Astrocyte (in vitro differentiated cells and primary cell): ENCODE measurements at regions not wholly inside any gene's neighbourhood (a gene's known extent, or its start where the extent isn't known, plus 50 kb on each side); places are given as distances from the start of the nearest gene placed in this dataset.

Experiments
- DNase-seq: peaks from one replicate; pipeline ENCODE4 v3.0.0-alpha.2; 2010; ENCODE audit warnings: low read depth
- FAIRE-seq: peaks from 2 replicates; lab custom pipeline; 2011; peaks lifted over from hg19 to GRCh38; lab: Jason Lieb, UNC
- H2AFZ ChIP-seq: 2 replicates; pipeline ENCODE4 v1.6.0; 2012; ENCODE audit warnings: low read depth, low read length, inconsistent platforms
- H3K27ac ChIP-seq: 2 replicates; pipeline ENCODE4 v1.5.1; 2011; ENCODE audit warnings: low read depth, low read length, inconsistent platforms
- H3K27me3 ChIP-seq: 2 replicates; pipeline ENCODE4 v1.6.0; 2011; ENCODE audit warnings: low read length, inconsistent platforms; ENCODE audit not compliant: insufficient read depth
- H3K36me3 ChIP-seq: 2 replicates; pipeline ENCODE4 v1.5.1; 2011; ENCODE audit warnings: low read length, inconsistent platforms; ENCODE audit not compliant: insufficient read depth
- H3K4me1 ChIP-seq: 2 replicates; pipeline ENCODE4 v1.5.1; 2011; ENCODE audit warnings: low read length, inconsistent platforms; ENCODE audit not compliant: insufficient read depth
- H3K4me2 ChIP-seq: 2 replicates; pipeline ENCODE4 v1.6.0; 2012; ENCODE audit warnings: low read length, inconsistent platforms
- H3K4me3 ChIP-seq: 2 replicates; pipeline ENCODE4 v1.5.1; 2011; ENCODE audit warnings: low read depth, mild to moderate bottlenecking, low read length, inconsistent platforms; ENCODE audit not compliant: insufficient read depth
- H3K79me2 ChIP-seq: 2 replicates; pipeline ENCODE4 v1.6.0; 2012; ENCODE audit warnings: mild to moderate bottlenecking, low read length, inconsistent platforms; ENCODE audit not compliant: insufficient read depth
- H3K9ac ChIP-seq: 2 replicates; pipeline ENCODE4 v1.6.0; 2012; ENCODE audit warnings: mild to moderate bottlenecking, low read length, inconsistent platforms
- H3K9me3 ChIP-seq: 2 replicates; pipeline ENCODE4 v1.5.1; 2012; ENCODE audit warnings: low read depth, mild to moderate bottlenecking, low read length, inconsistent platforms; ENCODE audit not compliant: insufficient read depth
- H4K20me1 ChIP-seq: 2 replicates; pipeline ENCODE4 v1.6.0; 2012; ENCODE audit warnings: low read length, inconsistent platforms; ENCODE audit not compliant: insufficient read depth
- H3K27ac Mint-ChIP-seq: one replicate; pipeline ENCODE4 v1.8.0; 2021; ENCODE audit warnings: mild to moderate bottlenecking, mixed read lengths; ENCODE audit not compliant: unreplicated experiment
- H3K27me3 Mint-ChIP-seq: one replicate; pipeline ENCODE4 v1.8.0; 2021; ENCODE audit warnings: low read depth, mixed read lengths; ENCODE audit not compliant: unreplicated experiment
- H3K36me3 Mint-ChIP-seq: one replicate; pipeline ENCODE4 v1.8.0; 2021; ENCODE audit warnings: low read depth, mixed read lengths; ENCODE audit not compliant: unreplicated experiment
- H3K4me1 Mint-ChIP-seq: one replicate; pipeline ENCODE4 v1.8.0; 2021; ENCODE audit warnings: low read depth, mixed read lengths; ENCODE audit not compliant: unreplicated experiment
- H3K4me3 Mint-ChIP-seq: one replicate; pipeline ENCODE4 v1.8.0; 2021; ENCODE audit warnings: mild to moderate bottlenecking, moderate library complexity, mixed read lengths; ENCODE audit not compliant: unreplicated experiment
- H3K9me3 Mint-ChIP-seq: one replicate; pipeline ENCODE4 v1.8.0; 2021; ENCODE audit warnings: mild to moderate bottlenecking, mixed read lengths; ENCODE audit not compliant: unreplicated experiment
- CTCF ChIP-seq: IDR thresholded peaks from 2 replicates; pipeline ENCODE4 v1.5.1; 2011; ENCODE audit warnings: low read depth, mild to moderate bottlenecking, inconsistent platforms, low read length, moderate library complexity; ENCODE audit not compliant: insufficient read depth
- EZH2 ChIP-seq: IDR thresholded peaks from 2 replicates; pipeline ENCODE4 v1.6.1; 2012; ENCODE audit warnings: mild to moderate bottlenecking, low read length, inconsistent platforms; ENCODE audit not compliant: insufficient read depth

GRCh38 chr14:51430079-51430478 is 190.0 kb downstream of the TMX1 start:
- Histone ChIP-seq H3K9ac (peak overlapping the region; percentile 19), H4K20me1 (no peaks in the 10 kb centered on the region), H3K4me3 (no peak overlapping the region), H3K27ac (no peak overlapping the region), H3K4me2 (peak overlapping the region; percentile 57), H3K36me3 (no peaks in the 10 kb centered on the region), H3K79me2 (no peaks in the 10 kb centered on the region), H3K4me1 (peaks cover 21% of the 10 kb centered on the region), H3K27me3 (no peaks in the 10 kb centered on the region), H2AFZ (peak overlapping the region; percentile 1), H3K9me3 (no peaks in the 10 kb centered on the region)
- Mint-ChIP-seq H3K27ac (peak overlapping the region; percentile 90), H3K9me3 (no peaks in the 10 kb centered on the region), H3K36me3 (no peaks in the 10 kb centered on the region), H3K4me3 (no peak overlapping the region), H3K4me1 (peaks cover 34% of the 10 kb centered on the region), H3K27me3 (no peaks in the 10 kb centered on the region)
- DNase-seq (no peak), FAIRE-seq (peak; percentile 50)
- no peak for TF ChIP-seq CTCF
- TF ChIP-seq EZH2, result no peak

GRCh38 chr14:51430633-51431032 is 190.6 kb downstream of the TMX1 start:
- no peak overlapping the region for H3K9ac ChIP-seq
- FAIRE-seq, result no peak
- H3K9me3 ChIP-seq, result no peaks in the 10 kb centered on the region
- H3K9me3 Mint-ChIP-seq, result no peaks in the 10 kb centered on the region
- H3K79me2 ChIP-seq, result no peaks in the 10 kb centered on the region
- H4K20me1 ChIP-seq, result no peaks in the 10 kb centered on the region
- H2AFZ ChIP-seq, result peak overlapping the region; percentile 1
- H3K36me3 Mint-ChIP-seq, result no peaks in the 10 kb centered on the region
- TF ChIP-seq EZH2 (no peak), CTCF (no peak)
- H3K36me3 ChIP-seq, result no peaks in the 10 kb centered on the region
- peak; percentile 57 for DNase-seq
- H3K27ac ChIP-seq, result peak overlapping the region; percentile 9
- H3K4me1 Mint-ChIP-seq, result peaks cover 34% of the 10 kb centered on the region
- no peak overlapping the region for H3K4me3 Mint-ChIP-seq
- H3K4me3 ChIP-seq, result no peak overlapping the region
- no peaks in the 10 kb centered on the region for H3K27me3 Mint-ChIP-seq
- peak overlapping the region; percentile 90 for H3K27ac Mint-ChIP-seq
- H3K4me1 ChIP-seq, result peaks cover 21% of the 10 kb centered on the region
- peak overlapping the region; percentile 57 for H3K4me2 ChIP-seq
- H3K27me3 ChIP-seq, result no peaks in the 10 kb centered on the region

GRCh38 chr14:51431033-51431709 is 191.1 kb downstream of the TMX1 start:
- Mint-ChIP-seq H3K36me3 (no peaks in the 10 kb centered on the region), H3K27me3 (no peaks in the 10 kb centered on the region), H3K27ac (peak overlapping the region; percentile 90), H3K9me3 (no peaks in the 10 kb centered on the region), H3K4me3 (no peak overlapping the region), H3K4me1 (peaks cover 34% of the 10 kb centered on the region)
- Histone ChIP-seq H3K36me3 (no peaks in the 10 kb centered on the region), H3K27ac (peak overlapping the region; percentile 9), H3K4me2 (peak overlapping the region; percentile 57), H2AFZ (no peak overlapping the region), H3K9me3 (no peaks in the 10 kb centered on the region), H3K27me3 (no peaks in the 10 kb centered on the region), H3K79me2 (no peaks in the 10 kb centered on the region), H4K20me1 (no peaks in the 10 kb centered on the region), H3K4me1 (peaks cover 21% of the 10 kb centered on the region), H3K4me3 (no peak overlapping the region), H3K9ac (no peak overlapping the region)
- FAIRE-seq (peak; percentile 17), DNase-seq (no peak)
- TF ChIP-seq CTCF, result no peak
- no peak for TF ChIP-seq EZH2
